Astrocyte (in vitro differentiated cells and primary cell): ENCODE measurements at regions not wholly inside any gene's neighbourhood (a gene's known extent, or its start where the extent isn't known, plus 50 kb on each side); places are given as distances from the start of the nearest gene placed in this dataset.
"Not testable (repeated sequence)": the region's sequence is repeated elsewhere in the genome, so short reads cannot be mapped to it uniquely, and the experiment has no call there.

Experiments
- CTCF ChIP-seq: IDR thresholded peaks from 2 replicates; pipeline ENCODE4 v1.5.1; 2011; ENCODE audit warnings: low read depth, mild to moderate bottlenecking, inconsistent platforms, low read length, moderate library complexity; ENCODE audit not compliant: insufficient read depth
- EZH2 ChIP-seq: IDR thresholded peaks from 2 replicates; pipeline ENCODE4 v1.6.1; 2012; ENCODE audit warnings: mild to moderate bottlenecking, low read length, inconsistent platforms; ENCODE audit not compliant: insufficient read depth

- not testable (repeated sequence) for TF ChIP-seq CTCF, EZH2
Measured at GRCh38 chr2:16095483-16095882, 155.1 kb downstream of the MYCN start.
